ENCODE measurements at regions not wholly inside any gene's neighbourhood (a gene's known extent, or its start where the extent isn't known, plus 50 kb on each side); places are given as distances from the start of the nearest gene placed in this dataset.

DNA sequence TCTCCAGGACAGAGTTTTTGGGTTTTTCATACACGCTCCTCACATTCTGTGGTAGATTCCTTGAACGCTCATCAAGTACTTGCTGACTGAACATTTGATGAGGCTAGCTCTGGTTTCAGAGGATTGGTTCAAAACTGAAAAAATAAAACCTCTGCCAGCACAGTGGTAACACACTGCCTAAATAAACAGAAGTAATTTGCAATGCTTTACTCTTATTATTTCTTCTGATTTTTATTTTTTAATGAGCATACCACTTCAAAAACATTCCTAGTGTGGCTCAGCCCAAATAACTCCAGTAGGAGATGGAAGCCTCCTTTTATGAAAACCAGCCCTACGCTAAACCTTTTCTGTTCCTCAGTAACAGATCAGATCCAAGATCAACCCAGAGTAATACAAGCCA is 72.0 kb upstream of the INTU start:
- in situ Hi-C loops (cut with MboI) = no loop called here
- CTCF ChIA-PET = interaction anchor here (0.7 kb wide), 1 partner anchor 749 kb away, joined by 3 read pairs; no protein-coding TSS in a partner anchor

DNA sequence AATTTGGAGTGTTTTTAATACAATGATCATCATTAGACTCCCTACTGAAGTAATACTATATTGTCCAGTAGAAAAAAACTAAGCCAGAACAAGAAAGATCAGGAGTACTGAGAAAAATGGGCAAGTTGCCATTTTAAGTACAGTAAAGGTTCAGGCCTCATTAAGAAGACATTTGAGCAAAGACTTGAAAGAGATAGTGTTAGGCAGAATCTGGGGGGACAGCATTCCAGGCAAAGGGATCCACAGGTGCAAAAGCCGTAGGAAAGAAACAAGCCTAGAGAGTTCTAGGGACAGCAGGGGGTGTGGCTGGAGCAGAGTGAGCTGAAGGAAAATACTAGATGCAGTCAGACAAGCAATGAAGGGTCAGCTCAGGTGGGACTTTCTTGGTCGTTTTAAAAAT is 58.1 kb upstream of the INTU start:
- no peaks in the 10 kb centered on the region; a peak in 1 of 4 replicates for H3K27me3 ChIP-seq (replicated peaks in 1 of 2; ENCODE audit: control insufficient read depth in 2 of 2, insufficient read depth in 2 of 2, low read length in 1 of 2)
- 29% methylated on average over 2 of the region's 2 CpGs for WGBS (ENCODE audit: insufficient coverage, insufficient replicate concordance, low lambda C conversion rate, missing lambda C conversion rate)
- H3K4me3 ChIP-seq = no peak overlapping the region
- H3K4me2 ChIP-seq (ENCODE audit: control insufficient read depth, insufficient read depth) = no peak overlapping the region
- H3K79me2 ChIP-seq (ENCODE audit: control insufficient read depth, insufficient read depth, low read length) = no peaks in the 10 kb centered on the region
- H2AFZ ChIP-seq (ENCODE audit: control insufficient read depth, low read depth, low read length) = no peak overlapping the region
- intact Hi-C loops (cut with micrococcal nuclease; ENCODE audit: unreplicated experiment) (no loop called here), in situ Hi-C loops (cut with MboI) (no loop called here)
- ChIA-PET CTCF (interaction anchor here (1.2 kb wide), 2 partner anchors 12 to 651 kb away, joined by 3 read pairs; no protein-coding TSS in a partner anchor), POLR2A (no interaction called here), SMC1A (ENCODE audit: uncharacterized antibody, unreplicated experiment) (no interaction called here), RAD21 (ENCODE audit: unreplicated experiment) (no interaction called here)
- FAIRE-seq = no peak
- H3K27ac ChIP-seq (ENCODE audit: control insufficient read depth, insufficient read depth) = no peak overlapping the region
- no peak for DNase-seq (ENCODE audit: low read depth, low spot score)
- no peak overlapping the region for H3K9ac ChIP-seq (ENCODE audit: control insufficient read depth, insufficient read depth, low read length)
- no peaks in the 10 kb centered on the region for H4K20me1 ChIP-seq (ENCODE audit: control insufficient read depth, insufficient read depth)
- TF ChIP-seq SP1 (IDR thresholded peaks at IDR 0.05; ENCODE audit: low read depth, low read length) (no peak), SIN3A (IDR thresholded peaks at IDR 0.05; ENCODE audit: low read depth, low read length) (no peak), NFIC (IDR thresholded peaks at IDR 0.05; ENCODE audit: low read depth, low read length) (no peak), MTA3 (IDR thresholded peaks at IDR 0.05; ENCODE audit: borderline replicate concordance, low read length) (no peak), NFYB (IDR thresholded peaks at IDR 0.05; ENCODE audit: insufficient read depth, low read depth, low read length) (no peak), NRF1 (conservative IDR thresholded peaks at IDR 0.05; ENCODE audit: low read depth, low read length) (no peak), RELA (IDR thresholded peaks at IDR 0.05; ENCODE audit: borderline replicate concordance, partially characterized antibody) (no peak), USF2 (IDR thresholded peaks at IDR 0.05; ENCODE audit: borderline replicate concordance, low read depth, low read length) (no peak), ZNF24 (IDR thresholded peaks at IDR 0.05) (no peak)
- ATAC-seq = no peak
- no peaks in the 10 kb centered on the region for H3K36me3 ChIP-seq (ENCODE audit: control insufficient read depth in 2 of 2, insufficient read depth in 2 of 2, low read length in 1 of 2)
- no peaks in the 10 kb centered on the region for H3K9me3 ChIP-seq (replicated peaks; ENCODE audit: control insufficient read depth, insufficient read depth, low read length)
- H3K4me1 ChIP-seq (ENCODE audit: control insufficient read depth, insufficient read depth, low read length) = no peaks in the 10 kb centered on the region
- BruUV-seq (replicated peaks) = no TSS peak

More for the DNA sequence above, 72.0 kb upstream of the INTU start:
- no peak overlapping the region for H3K9ac ChIP-seq (ENCODE audit: control insufficient read depth, insufficient read depth, low read length)
- no peak for DNase-seq (ENCODE audit: low read depth, low spot score)
- H3K36me3 ChIP-seq (ENCODE audit: control insufficient read depth in 2 of 2, insufficient read depth in 2 of 2, low read length in 1 of 2) = no peaks in the 10 kb centered on the region
- no peak overlapping the region for H3K4me2 ChIP-seq (ENCODE audit: control insufficient read depth, insufficient read depth)
- no peaks in the 10 kb centered on the region for H3K79me2 ChIP-seq (ENCODE audit: control insufficient read depth, insufficient read depth, low read length)
- H3K9me3 ChIP-seq (replicated peaks; ENCODE audit: control insufficient read depth, insufficient read depth, low read length) = no peaks in the 10 kb centered on the region
- H2AFZ ChIP-seq (ENCODE audit: control insufficient read depth, low read depth, low read length) = no peak overlapping the region
- ChIA-PET SMC1A (ENCODE audit: uncharacterized antibody, unreplicated experiment) (no interaction called here), POLR2A (no interaction called here), RAD21 (ENCODE audit: unreplicated experiment) (no interaction called here)
- ATAC-seq = no peak
- BruUV-seq (replicated peaks) = no TSS peak
- intact Hi-C loops (cut with micrococcal nuclease; ENCODE audit: unreplicated experiment) = no loop called here
- TF ChIP-seq NFYA (IDR thresholded peaks at IDR 0.05; ENCODE audit: borderline replicate concordance, low read depth, low read length) = no peak
- no peaks in the 10 kb centered on the region for H3K4me1 ChIP-seq (ENCODE audit: control insufficient read depth, insufficient read depth, low read length)
- H3K4me3 ChIP-seq = no peak overlapping the region
- no peaks in the 10 kb centered on the region; a peak in 1 of 4 replicates for H3K27me3 ChIP-seq (replicated peaks in 1 of 2; ENCODE audit: control insufficient read depth in 2 of 2, insufficient read depth in 2 of 2, low read length in 1 of 2)
- no peak overlapping the region for H3K27ac ChIP-seq (ENCODE audit: control insufficient read depth, insufficient read depth)
- H4K20me1 ChIP-seq (ENCODE audit: control insufficient read depth, insufficient read depth) = no peaks in the 10 kb centered on the region
- WGBS (ENCODE audit: insufficient coverage, insufficient replicate concordance, low lambda C conversion rate, missing lambda C conversion rate) = 8% methylated on average over 3 of the region's 3 CpGs
- no peak for FAIRE-seq
